Endothelial cell of umbilical vein (primary cell): ENCODE measurements at regions not wholly inside any gene's neighbourhood (a gene's known extent, or its start where the extent isn't known, plus 50 kb on each side); places are given as distances from the start of the nearest gene placed in this dataset.

Experiments
- BruUV-seq: library from RNA; stranded (reverse); fragments of 400-500 nt; replicated peaks from 2 replicates; lab custom pipeline; 2021; lab: Mats Ljungman, UMichigan
- CTCF ChIA-PET: fragments of 300-600, 350-600 bp; sonication (Branson Sonifier 250); formaldehyde crosslinking; loops from one replicate; lab custom pipeline; 2021; ENCODE audit warnings: antibody characterized with exemption, inconsistent platforms; lab: Charles Lee
- POLR2A ChIA-PET: fragments of 300-600, 350-600 bp; sonication (Branson Sonifier 250); formaldehyde crosslinking; loops from one replicate; lab custom pipeline; 2021; ENCODE audit warnings: antibody characterized with exemption, inconsistent platforms; lab: Charles Lee
- DNase-seq: peaks from one replicate; pipeline ENCODE4 v3.0.0-alpha.2; 2011; ENCODE audit warnings: low read depth, low spot score
- FAIRE-seq: peaks from 2 replicates; lab custom pipeline; 2011; peaks lifted over from hg19 to GRCh38; lab: Jason Lieb, UNC
- H2AFZ ChIP-seq: 2 replicates; pipeline ENCODE4 v1.6.0; 2012; ENCODE audit warnings: low read depth, low read length, control low read depth, inconsistent platforms
- H3K27ac ChIP-seq: 2 replicates; pipeline ENCODE4 v1.5.1; 2011; ENCODE audit warnings: low read depth, mild to moderate bottlenecking, control low read depth, low read length, moderate library complexity; ENCODE audit not compliant: insufficient read depth
- H3K27me3 ChIP-seq, 2 experiments: 2 replicates each; pipeline versions ENCODE4 v1.6.0 to v1.6.1; 2011; ENCODE audit warnings: low read length in 2 of 2, mixed read lengths in 1 of 2; ENCODE audit not compliant: control insufficient read depth in 2 of 2, insufficient read depth in 2 of 2
- H3K36me3 ChIP-seq, 2 experiments: 2 replicates in 1 of 2; 3 replicates in 1 of 2; pipeline ENCODE4 v1.5.1; 2011; ENCODE audit warnings: low read length in 2 of 2, mild to moderate bottlenecking in 1 of 2, moderate library complexity in 1 of 2; ENCODE audit not compliant: control insufficient read depth in 2 of 2, insufficient read depth in 2 of 2; ENCODE audit errors: extremely low read depth in 1 of 2
- H3K4me1 ChIP-seq: 3 replicates; pipeline ENCODE4 v1.5.1; 2011; ENCODE audit warnings: mild to moderate bottlenecking, low read length; ENCODE audit not compliant: control insufficient read depth, insufficient read depth; ENCODE audit errors: extremely low read depth
- H3K4me2 ChIP-seq: 2 replicates; pipeline ENCODE4 v1.6.1; 2011; ENCODE audit warnings: low read length, control low read depth, mixed read lengths; ENCODE audit not compliant: insufficient read depth
- H3K4me3 ChIP-seq, 3 experiments: fragments of 200-600 bp in 1 of 3; sonication (generic), shearing (Covaris generic) in 1 of 3; replicated peaks in 1 of 3; 2 replicates each; pipeline ENCODE4 v1.5.1; 2011 to 2016; ENCODE audit warnings: control low read depth in 3 of 3, low read length in 3 of 3, mild to moderate bottlenecking in 2 of 3, inconsistent platforms in 1 of 3, low read depth in 1 of 3, moderate library complexity in 1 of 3; ENCODE audit not compliant: insufficient read depth in 1 of 3
- H3K79me2 ChIP-seq: 2 replicates; pipeline ENCODE4 v1.6.0; 2012; ENCODE audit warnings: low read length, inconsistent platforms; ENCODE audit not compliant: control insufficient read depth, insufficient read depth
- H3K9ac ChIP-seq: replicated peaks from 2 replicates; pipeline ENCODE3; 2011; ENCODE audit warnings: low read length, control low read depth; ENCODE audit not compliant: insufficient read depth; ENCODE audit errors: extremely low read depth
- H3K9me1 ChIP-seq: replicated peaks from 3 replicates; pipeline ENCODE4 v1.6.0; 2011; ENCODE audit warnings: mild to moderate bottlenecking, low read length; ENCODE audit not compliant: control insufficient read depth, insufficient read depth; ENCODE audit errors: extremely low read depth
- H3K9me3 ChIP-seq: replicated peaks from 2 replicates; pipeline ENCODE4 v1.5.1; 2012; ENCODE audit warnings: low read length, inconsistent platforms; ENCODE audit not compliant: control insufficient read depth, insufficient read depth
- H4K20me1 ChIP-seq: replicated peaks from 2 replicates; pipeline ENCODE3; 2011; ENCODE audit warnings: mild to moderate bottlenecking, low read length; ENCODE audit not compliant: control insufficient read depth, insufficient read depth; ENCODE audit errors: extremely low read depth
- CTCF ChIP-seq, 2 donors: IDR thresholded peaks; 1 replicate in 1 of 2; 2 replicates in 1 of 2; pipeline ENCODE4 v1.5.1; 2011; ENCODE audit warnings: low read length in 2 of 2, mild to moderate bottlenecking in 2 of 2, moderate library complexity in 2 of 2, control low read depth in 1 of 2, inconsistent platforms in 1 of 2, low read depth in 1 of 2; ENCODE audit not compliant: insufficient read depth in 1 of 2; ENCODE audit errors: extremely low read depth in 1 of 2
- EZH2 ChIP-seq: IDR thresholded peaks from 2 replicates; pipeline ENCODE4 v1.6.1; 2012; ENCODE audit warnings: borderline replicate concordance, low read depth, mild to moderate bottlenecking, moderate library complexity, low read length, inconsistent platforms; ENCODE audit not compliant: severe bottlenecking
- FOS ChIP-seq: IDR thresholded peaks from 2 replicates; pipeline ENCODE4 v1.6.1; 2011; ENCODE audit warnings: mild to moderate bottlenecking, low read length, moderate library complexity, borderline replicate concordance; ENCODE audit not compliant: insufficient read depth
- GATA2 ChIP-seq: IDR thresholded peaks from 2 replicates; pipeline ENCODE4 v1.7.0; 2011; ENCODE audit warnings: low read depth, mild to moderate bottlenecking, moderate library complexity, mixed read lengths, low read length; ENCODE audit not compliant: insufficient read length, insufficient read depth
- JUN ChIP-seq: IDR thresholded peaks from 2 replicates; pipeline ENCODE4 v1.6.1; 2011; ENCODE audit warnings: borderline replicate concordance, low read depth; ENCODE audit not compliant: insufficient read length, insufficient read depth
- MAX ChIP-seq: IDR thresholded peaks from 2 replicates; pipeline ENCODE4 v1.6.1; 2011; ENCODE audit not compliant: insufficient read depth, insufficient read length
- MYC ChIP-seq: IDR thresholded peaks from one replicate; pipeline ENCODE4 v1.6.1; 2011; ENCODE audit warnings: mild to moderate bottlenecking, low read depth, low read length
- POLR2A ChIP-seq: IDR thresholded peaks from 2 replicates; pipeline ENCODE4 v1.6.1; 2012; ENCODE audit warnings: low read depth, mild to moderate bottlenecking, control low read depth, low read length
- POLR2AphosphoS5 ChIP-seq: IDR thresholded peaks from 2 replicates; pipeline ENCODE4 v1.6.1; 2012; ENCODE audit warnings: low read depth, mild to moderate bottlenecking, control low read depth, low read length, moderate library complexity; ENCODE audit not compliant: insufficient read depth
- dilution Hi-C: fragments of 300-500 bp; cut with MboI; formaldehyde crosslinking; loops from one replicate; pipeline ENCODE4 v1.15.0; 2019; ENCODE audit warnings: low sequenced_read_pairs; ENCODE audit not compliant: extremely low pct_ligation_motif_present
- intact Hi-C: fragments of 100-400 bp; cut with micrococcal nuclease; formaldehyde crosslinking; loops from one replicate; pipeline ENCODE4 v1.10.0; 2022

- Histone ChIP-seq H3K27me3 (no peaks in the 10 kb centered on the region), H3K4me3 (no peak overlapping the region), H3K79me2 (no peaks in the 10 kb centered on the region), H3K4me1 (no peaks in the 10 kb centered on the region), H3K9me3 (no peaks in the 10 kb centered on the region), H3K9ac (no peak overlapping the region), H3K27ac (no peak overlapping the region), H2AFZ (no peak overlapping the region), H3K4me2 (no peak overlapping the region), H3K9me1 (no peaks in the 10 kb centered on the region), H3K36me3 (no peaks in the 10 kb centered on the region), H4K20me1 (no peaks in the 10 kb centered on the region)
- no TSS peak for BruUV-seq
- no peak for TF ChIP-seq CTCF (IDR thresholded peaks at IDR 0.05; ENCODE audit: extremely low read depth in 1 of 2, insufficient read depth in 1 of 2, low read depth in 1 of 2, low read length in 2 of 2)
- no peak for TF ChIP-seq FOS
- TF ChIP-seq MYC = no peak
- DNase-seq (no peak), FAIRE-seq (no peak)
- ChIA-PET POLR2A (no interaction called here), CTCF (no interaction called here)
- intact Hi-C loops = no loop called here
- dilution Hi-C loops = no loop called here
These were observed 488.1 kb upstream of the ARX start for GRCh38 chrX:25503826-25504225.

GRCh38 chrX:25507801-25508200 is 492.0 kb upstream of the ARX start:
- H3K27ac ChIP-seq = no peak overlapping the region

More at GRCh38 chrX:25507801-25508200, 492.0 kb upstream of the ARX start:
- BruUV-seq = no TSS peak
- CTCF ChIA-PET = no interaction called here
- Histone ChIP-seq H4K20me1 (no peaks in the 10 kb centered on the region), H3K9me3 (no peaks in the 10 kb centered on the region), H3K79me2 (no peaks in the 10 kb centered on the region), H3K4me2 (no peak overlapping the region), H3K27me3 (no peaks in the 10 kb centered on the region), H3K9ac (no peak overlapping the region), H2AFZ (no peak overlapping the region), H3K4me3 (no peak overlapping the region), H3K36me3 (no peaks in the 10 kb centered on the region), H3K9me1 (no peaks in the 10 kb centered on the region), H3K4me1 (no peaks in the 10 kb centered on the region)
- POLR2A ChIA-PET = no interaction called here
- TF ChIP-seq MAX (no peak), POLR2AphosphoS5 (no peak), MYC (no peak), CTCF (IDR thresholded peaks at IDR 0.05; ENCODE audit: extremely low read depth in 1 of 2, insufficient read depth in 1 of 2, low read depth in 1 of 2, low read length in 2 of 2) (no peak), FOS (no peak), POLR2A (no peak), GATA2 (no peak), JUN (no peak), EZH2 (no peak)
- DNase-seq = no peak
- intact Hi-C loops (no loop called here), dilution Hi-C loops (no loop called here)
- FAIRE-seq = no peak
